Ishikawa (cell line): ENCODE measurements at regions not wholly inside any gene's neighbourhood (a gene's known extent, or its start where the extent isn't known, plus 50 kb on each side); places are given as distances from the start of the nearest gene placed in this dataset.

Experiments
- CEBPB ChIP-seq: IDR thresholded peaks from 2 replicates; pipeline ENCODE4 v1.6.1; 2012
- CREB1 ChIP-seq: IDR thresholded peaks from 2 replicates; pipeline ENCODE4 v1.6.1; 2012; ENCODE audit warnings: low read depth
- EGR1 ChIP-seq: IDR thresholded peaks from 2 replicates; pipeline ENCODE4 v1.6.1; 2012
- EP300 ChIP-seq: IDR thresholded peaks from 2 replicates; pipeline ENCODE4 v1.6.1; 2012; ENCODE audit warnings: borderline replicate concordance
- FOXM1 ChIP-seq: IDR thresholded peaks from 2 replicates; pipeline ENCODE4 v1.6.1; 2012; ENCODE audit warnings: low read depth, borderline replicate concordance
- MAX ChIP-seq: IDR thresholded peaks from 2 replicates; pipeline ENCODE4 v1.6.1; 2012
- NFIC ChIP-seq: IDR thresholded peaks from 2 replicates; pipeline ENCODE4 v1.6.1; 2012
- RAD21 ChIP-seq: IDR thresholded peaks from 2 replicates; pipeline ENCODE4 v1.6.1; 2012; ENCODE audit warnings: low read depth
- REST ChIP-seq: IDR thresholded peaks from 2 replicates; pipeline ENCODE4 v1.6.1; 2012; ENCODE audit warnings: low read depth, mild to moderate bottlenecking
- TAF1 ChIP-seq: IDR thresholded peaks from 2 replicates; pipeline ENCODE4 v1.6.1; 2012; ENCODE audit warnings: low read depth, mild to moderate bottlenecking
- TCF12 ChIP-seq: IDR thresholded peaks from 2 replicates; pipeline ENCODE4 v1.6.1; 2012; ENCODE audit warnings: low read depth
- TEAD4 ChIP-seq: IDR thresholded peaks from 2 replicates; pipeline ENCODE4 v1.6.1; 2012
- USF1 ChIP-seq: IDR thresholded peaks from 2 replicates; pipeline ENCODE4 v1.6.1; 2012
- YY1 ChIP-seq: IDR thresholded peaks from 2 replicates; pipeline ENCODE4 v1.6.1; 2012; ENCODE audit warnings: low read depth
- ZBTB7A ChIP-seq: IDR thresholded peaks from 2 replicates; pipeline ENCODE4 v1.6.1; 2012; ENCODE audit warnings: low read depth

- TF ChIP-seq ZBTB7A (no peak), TCF12 (no peak), FOXM1 (no peak), TAF1 (no peak), TEAD4 (no peak), YY1 (no peak), NFIC (no peak), USF1 (no peak), RAD21 (no peak), MAX (no peak), EP300 (no peak), EGR1 (no peak), CREB1 (no peak), REST (no peak), CEBPB (no peak)
These were observed 262.4 kb downstream of the RND3 start for GRCh38 chr2:150225030-150225429.

- no peak for TF ChIP-seq MAX
- TF ChIP-seq NFIC = no peak; the same call in 1 of the 2 replicates
- no peak for TF ChIP-seq USF1
- no peak for TF ChIP-seq REST
- TF ChIP-seq YY1 = no peak
- TF ChIP-seq TCF12 = no peak
- TF ChIP-seq CREB1 = no peak
- TF ChIP-seq EP300 = no peak
- no peak for TF ChIP-seq TEAD4
- no peak for TF ChIP-seq EGR1
- no peak for TF ChIP-seq FOXM1
- no peak for TF ChIP-seq RAD21
- no peak for TF ChIP-seq ZBTB7A
- TF ChIP-seq TAF1 = no peak
- no peak for TF ChIP-seq CEBPB
These were observed 263.1 kb downstream of the RND3 start for GRCh38 chr2:150224321-150224720.

- no peak for TF ChIP-seq MAX
- no peak for TF ChIP-seq YY1
- no peak for TF ChIP-seq TAF1
- no peak for TF ChIP-seq TEAD4
These were observed 264.5 kb downstream of the RND3 start for GRCh38 chr2:150222942-150223341.

GRCh38 chr2:150222379-150222778 is 265.1 kb downstream of the RND3 start:
- no peak for TF ChIP-seq CEBPB
- no peak for TF ChIP-seq YY1
- TF ChIP-seq ZBTB7A = no peak
- no peak for TF ChIP-seq MAX
- TF ChIP-seq RAD21 = no peak
- no peak for TF ChIP-seq FOXM1
- no peak for TF ChIP-seq CREB1
- no peak for TF ChIP-seq EGR1
- TF ChIP-seq USF1 = no peak
- TF ChIP-seq TEAD4 = no peak
- TF ChIP-seq TAF1 = no peak
- no peak for TF ChIP-seq NFIC
- TF ChIP-seq TCF12 = no peak
- no peak for TF ChIP-seq REST
- no peak for TF ChIP-seq EP300
